ENCODE measurements at regions not wholly inside any gene's neighbourhood (a gene's known extent, or its start where the extent isn't known, plus 50 kb on each side); places are given as distances from the start of the nearest gene placed in this dataset.

DNA sequence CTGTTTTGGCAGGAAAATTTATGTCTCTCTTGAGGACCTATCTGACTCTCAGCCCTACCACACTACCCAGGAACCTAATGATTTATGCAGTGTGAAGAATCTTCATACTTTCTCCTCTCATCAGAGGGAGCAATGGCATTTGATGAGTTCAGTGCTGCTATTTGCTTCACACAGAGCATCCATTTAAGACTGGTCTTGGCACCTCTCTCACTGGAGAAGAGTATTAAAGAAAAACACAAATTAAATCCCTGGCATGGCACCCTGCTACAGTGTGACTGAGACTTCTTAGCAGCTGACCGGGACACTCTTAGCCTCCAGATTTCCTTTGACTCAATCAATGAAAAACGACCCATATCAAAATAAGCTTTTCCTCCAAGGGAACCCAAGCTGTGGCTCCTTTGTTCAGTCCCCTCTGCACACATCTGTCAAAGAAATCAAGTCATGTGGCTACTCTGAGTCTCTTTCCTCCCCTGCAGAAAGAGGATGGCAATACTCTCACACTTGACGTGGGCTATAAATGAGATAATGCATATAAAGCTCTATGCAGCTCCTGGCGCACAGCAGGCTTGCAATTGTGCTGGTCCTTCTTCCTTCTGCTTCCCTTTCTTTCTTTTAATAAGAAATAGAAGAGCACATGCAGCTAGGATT, 186.1 kb upstream of the E2F8 start (continued):
- TF ChIP-seq, protein P1, sequence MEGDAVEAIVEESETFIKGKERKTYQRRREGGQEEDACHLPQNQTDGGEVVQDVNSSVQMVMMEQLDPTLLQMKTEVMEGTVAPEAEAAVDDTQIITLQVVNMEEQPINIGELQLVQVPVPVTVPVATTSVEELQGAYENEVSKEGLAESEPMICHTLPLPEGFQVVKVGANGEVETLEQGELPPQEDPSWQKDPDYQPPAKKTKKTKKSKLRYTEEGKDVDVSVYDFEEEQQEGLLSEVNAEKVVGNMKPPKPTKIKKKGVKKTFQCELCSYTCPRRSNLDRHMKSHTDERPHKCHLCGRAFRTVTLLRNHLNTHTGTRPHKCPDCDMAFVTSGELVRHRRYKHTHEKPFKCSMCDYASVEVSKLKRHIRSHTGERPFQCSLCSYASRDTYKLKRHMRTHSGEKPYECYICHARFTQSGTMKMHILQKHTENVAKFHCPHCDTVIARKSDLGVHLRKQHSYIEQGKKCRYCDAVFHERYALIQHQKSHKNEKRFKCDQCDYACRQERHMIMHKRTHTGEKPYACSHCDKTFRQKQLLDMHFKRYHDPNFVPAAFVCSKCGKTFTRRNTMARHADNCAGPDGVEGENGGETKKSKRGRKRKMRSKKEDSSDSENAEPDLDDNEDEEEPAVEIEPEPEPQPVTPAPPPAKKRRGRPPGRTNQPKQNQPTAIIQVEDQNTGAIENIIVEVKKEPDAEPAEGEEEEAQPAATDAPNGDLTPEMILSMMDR (IDR thresholded peaks at IDR 0.05; ENCODE audit: control extremely low read depth in 1 of 3, insufficient read depth in 1 of 3, low read depth in 1 of 3, low read length in 3 of 3): no peak
